Ovary (tissue), 3 donors: ENCODE measurements at regions not wholly inside any gene's neighbourhood (a gene's known extent, or its start where the extent isn't known, plus 50 kb on each side); places are given as distances from the start of the nearest gene placed in this dataset.

ENCODE experiments used
- EP300 ChIP-seq: sonication (generic); formaldehyde crosslinking; IDR thresholded peaks from one replicate; pipeline ENCODE4 v1.6.1; 2017; ENCODE audit warnings: antibody characterized with exemption
- POLR2A ChIP-seq: fragments of 450-650 bp; IDR thresholded peaks from one replicate; pipeline ENCODE4 v1.6.1; 2017; ENCODE audit warnings: antibody characterized with exemption, mild to moderate bottlenecking, moderate library complexity
- TF ChIP-seq, protein P1 (sequence below), 3 donors: fragments of 450-650 bp in 2 of 3; fragments of 200-600 bp in 1 of 3; IDR thresholded peaks; one replicate each; pipeline versions ENCODE4 v1.5.1 to v1.8.0; 2016 to 2022; ENCODE audit warnings: antibody characterized with exemption in 3 of 3, mild to moderate bottlenecking in 1 of 3
- donor health status: DM: no; HTN: no; CAD: no.

DNA sequence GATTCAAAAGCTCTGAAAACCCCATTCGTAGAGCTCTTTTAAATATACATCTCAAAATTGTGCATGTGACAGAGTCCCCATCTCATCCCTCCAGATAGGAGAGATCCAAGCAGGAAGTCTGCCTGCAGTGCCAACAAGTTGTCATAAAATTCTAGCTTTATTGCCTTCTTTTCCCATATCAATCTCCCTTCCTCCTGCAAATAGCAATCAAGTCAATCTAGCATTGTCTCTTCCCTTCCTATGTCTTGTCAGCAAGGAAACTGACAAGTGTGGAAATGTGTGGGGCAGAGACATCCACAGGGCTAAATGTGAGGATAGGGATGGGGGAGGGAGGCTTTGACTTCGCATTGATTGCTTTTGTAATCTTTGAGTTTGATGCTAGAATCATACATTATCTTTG is 165.2 kb downstream of the C1orf94 start:
- TF ChIP-seq, protein P1, sequence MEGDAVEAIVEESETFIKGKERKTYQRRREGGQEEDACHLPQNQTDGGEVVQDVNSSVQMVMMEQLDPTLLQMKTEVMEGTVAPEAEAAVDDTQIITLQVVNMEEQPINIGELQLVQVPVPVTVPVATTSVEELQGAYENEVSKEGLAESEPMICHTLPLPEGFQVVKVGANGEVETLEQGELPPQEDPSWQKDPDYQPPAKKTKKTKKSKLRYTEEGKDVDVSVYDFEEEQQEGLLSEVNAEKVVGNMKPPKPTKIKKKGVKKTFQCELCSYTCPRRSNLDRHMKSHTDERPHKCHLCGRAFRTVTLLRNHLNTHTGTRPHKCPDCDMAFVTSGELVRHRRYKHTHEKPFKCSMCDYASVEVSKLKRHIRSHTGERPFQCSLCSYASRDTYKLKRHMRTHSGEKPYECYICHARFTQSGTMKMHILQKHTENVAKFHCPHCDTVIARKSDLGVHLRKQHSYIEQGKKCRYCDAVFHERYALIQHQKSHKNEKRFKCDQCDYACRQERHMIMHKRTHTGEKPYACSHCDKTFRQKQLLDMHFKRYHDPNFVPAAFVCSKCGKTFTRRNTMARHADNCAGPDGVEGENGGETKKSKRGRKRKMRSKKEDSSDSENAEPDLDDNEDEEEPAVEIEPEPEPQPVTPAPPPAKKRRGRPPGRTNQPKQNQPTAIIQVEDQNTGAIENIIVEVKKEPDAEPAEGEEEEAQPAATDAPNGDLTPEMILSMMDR (IDR thresholded peaks at IDR 0.05): no peak
- TF ChIP-seq POLR2A: no peak
- no peak for TF ChIP-seq EP300
